Caco-2 (cell line): ENCODE measurements at regions not wholly inside any gene's neighbourhood (a gene's known extent, or its start where the extent isn't known, plus 50 kb on each side); places are given as distances from the start of the nearest gene placed in this dataset.

Experiments used
- BruUV-seq: library from RNA; stranded (reverse); fragments of 400-500 nt; replicated peaks from 2 replicates; lab custom pipeline; 2021; lab: Mats Ljungman, UMichigan
- CTCF ChIA-PET: fragments of 300-600 bp; sonication (Branson Sonifier 250); formaldehyde crosslinking; loops from one replicate; lab custom pipeline; 2022; ENCODE audit warnings: antibody characterized with exemption; lab: Charles Lee
- POLR2A ChIA-PET: fragments of 300-600 bp; sonication (Branson Sonifier 250); formaldehyde crosslinking; loops from one replicate; lab custom pipeline; 2022; ENCODE audit warnings: antibody characterized with exemption; lab: Charles Lee
- DNase-seq, 2 experiments: peaks; one replicate each; pipeline versions ENCODE4 v3.0.0 to v3.0.0-alpha.2; 2020 to 2022
- H3K27me3 ChIP-seq: replicated peaks from 2 replicates; pipeline ENCODE4 v1.6.0; 2011; ENCODE audit warnings: low read length; ENCODE audit not compliant: control insufficient read depth, insufficient read depth
- H3K36me3 ChIP-seq: 2 replicates; pipeline ENCODE4 v1.5.1; 2011; ENCODE audit warnings: low read length; ENCODE audit not compliant: control insufficient read depth, insufficient read depth
- H3K4me1 ChIP-seq: fragments of 250-450 bp; sonication (Bioruptor Pico); 2 replicates; pipeline ENCODE4 v1.5.1; 2020; ENCODE audit warnings: mild to moderate bottlenecking
- H3K4me3 ChIP-seq: 2 replicates; pipeline ENCODE4 v1.5.1; 2011; ENCODE audit warnings: low read depth, mild to moderate bottlenecking, control low read depth, low read length
- H3K9me3 ChIP-seq: fragments of 250-450 bp; sonication (Bioruptor Pico); 2 replicates; pipeline ENCODE4 v1.5.1; 2020; ENCODE audit warnings: mild to moderate bottlenecking, moderate library complexity
- H3K27ac Mint-ChIP-seq: one replicate; pipeline ENCODE4 v1.8.0; 2022; ENCODE audit warnings: mixed read lengths; ENCODE audit not compliant: unreplicated experiment
- H3K27me3 Mint-ChIP-seq: one replicate; pipeline ENCODE4 v1.8.0; 2022; ENCODE audit warnings: mixed read lengths; ENCODE audit not compliant: insufficient read depth, unreplicated experiment
- H3K36me3 Mint-ChIP-seq: one replicate; pipeline ENCODE4 v1.8.0; 2022; ENCODE audit warnings: mild to moderate bottlenecking, mixed read lengths; ENCODE audit not compliant: insufficient read depth, unreplicated experiment
- H3K4me1 Mint-ChIP-seq: one replicate; pipeline ENCODE4 v1.8.0; 2022; ENCODE audit warnings: low read depth, mixed read lengths; ENCODE audit not compliant: unreplicated experiment
- H3K4me3 Mint-ChIP-seq: one replicate; pipeline ENCODE4 v1.8.0; 2022; ENCODE audit warnings: mild to moderate bottlenecking, moderate library complexity, mixed read lengths; ENCODE audit not compliant: unreplicated experiment
- H3K9me3 Mint-ChIP-seq: one replicate; pipeline ENCODE4 v1.8.0; 2022; ENCODE audit warnings: mixed read lengths; ENCODE audit not compliant: unreplicated experiment
- intact Hi-C: fragments of 100-400 bp; cut with micrococcal nuclease; formaldehyde crosslinking; loops from one replicate; pipeline ENCODE4 v1.10.0; 2022; ENCODE audit not compliant: unreplicated experiment
- TF ChIP-seq, protein P1 (sequence below), 2 experiments: fragments of 200-600 bp in 1 of 2; IDR thresholded peaks; 1 replicate in 1 of 2; 2 replicates in 1 of 2; pipeline versions ENCODE4 v1.5.1 to v1.8.0; 2011 to 2022; ENCODE audit warnings: antibody characterized with exemption in 1 of 2, control low read depth in 1 of 2, inconsistent platforms in 1 of 2, low read depth in 1 of 2, low read length in 1 of 2, mild to moderate bottlenecking in 1 of 2, moderate library complexity in 1 of 2; ENCODE audit not compliant: insufficient read depth in 1 of 2, severe bottlenecking in 1 of 2, unreplicated experiment in 1 of 2

DNA sequence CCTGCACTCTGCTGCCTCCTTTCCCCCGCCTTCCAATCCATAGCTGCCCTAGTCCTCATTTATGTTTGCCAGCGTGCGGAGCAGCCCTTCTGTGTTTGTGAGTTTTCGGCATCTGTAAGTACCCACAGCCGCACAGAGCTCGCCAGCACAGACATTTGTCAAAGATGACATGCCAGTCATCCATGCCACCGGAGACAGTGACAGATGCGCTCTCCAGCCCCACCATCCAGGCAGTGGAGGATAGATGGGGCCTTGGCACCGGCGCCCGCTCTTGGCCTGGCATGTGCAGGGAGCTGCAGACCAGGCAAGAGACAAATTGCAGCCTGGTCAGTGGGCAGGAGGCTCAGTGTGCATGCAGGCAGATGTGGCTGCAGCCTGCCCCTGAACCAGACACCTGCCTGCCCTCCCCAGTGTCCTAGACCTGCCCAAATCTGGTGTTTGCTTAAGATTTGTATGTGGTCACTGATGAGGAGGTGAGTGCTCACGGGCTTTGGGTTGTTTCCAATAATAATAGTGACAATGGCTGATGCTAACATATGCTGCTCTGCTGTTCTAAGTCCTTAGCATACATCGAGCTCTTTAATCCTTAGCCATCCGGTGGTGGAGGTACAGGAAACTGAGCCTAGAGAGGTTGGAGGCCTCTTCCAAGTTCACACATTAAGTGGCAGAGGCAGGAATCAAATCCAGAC, 78.1 kb downstream of the UNC5CL start:
- no peaks in the 10 kb centered on the region for H3K27me3 ChIP-seq
- POLR2A ChIA-PET: no interaction called here
- H3K27me3 Mint-ChIP-seq: no peaks in the 10 kb centered on the region
- peaks cover 35% of the 10 kb centered on the region for H3K4me1 ChIP-seq
- no peak overlapping the region for H3K27ac Mint-ChIP-seq
- peaks cover 31% of the 10 kb centered on the region for H3K4me1 Mint-ChIP-seq
- no peaks in the 10 kb centered on the region for H3K9me3 Mint-ChIP-seq
- CTCF ChIA-PET: no interaction called here
- H3K4me3 Mint-ChIP-seq: no peak overlapping the region
- intact Hi-C loops: no loop called here
- H3K9me3 ChIP-seq: no peaks in the 10 kb centered on the region
- no peak for DNase-seq
- TF ChIP-seq, protein P1, sequence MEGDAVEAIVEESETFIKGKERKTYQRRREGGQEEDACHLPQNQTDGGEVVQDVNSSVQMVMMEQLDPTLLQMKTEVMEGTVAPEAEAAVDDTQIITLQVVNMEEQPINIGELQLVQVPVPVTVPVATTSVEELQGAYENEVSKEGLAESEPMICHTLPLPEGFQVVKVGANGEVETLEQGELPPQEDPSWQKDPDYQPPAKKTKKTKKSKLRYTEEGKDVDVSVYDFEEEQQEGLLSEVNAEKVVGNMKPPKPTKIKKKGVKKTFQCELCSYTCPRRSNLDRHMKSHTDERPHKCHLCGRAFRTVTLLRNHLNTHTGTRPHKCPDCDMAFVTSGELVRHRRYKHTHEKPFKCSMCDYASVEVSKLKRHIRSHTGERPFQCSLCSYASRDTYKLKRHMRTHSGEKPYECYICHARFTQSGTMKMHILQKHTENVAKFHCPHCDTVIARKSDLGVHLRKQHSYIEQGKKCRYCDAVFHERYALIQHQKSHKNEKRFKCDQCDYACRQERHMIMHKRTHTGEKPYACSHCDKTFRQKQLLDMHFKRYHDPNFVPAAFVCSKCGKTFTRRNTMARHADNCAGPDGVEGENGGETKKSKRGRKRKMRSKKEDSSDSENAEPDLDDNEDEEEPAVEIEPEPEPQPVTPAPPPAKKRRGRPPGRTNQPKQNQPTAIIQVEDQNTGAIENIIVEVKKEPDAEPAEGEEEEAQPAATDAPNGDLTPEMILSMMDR (IDR thresholded peaks at IDR 0.05; ENCODE audit: insufficient read depth in 1 of 2, low read depth in 1 of 2, low read length in 1 of 2, severe bottlenecking in 1 of 2, unreplicated experiment in 1 of 2): no peak
- H3K36me3 Mint-ChIP-seq: no peaks in the 10 kb centered on the region
- H3K36me3 ChIP-seq: no peaks in the 10 kb centered on the region
- H3K4me3 ChIP-seq: no peak overlapping the region
- BruUV-seq: no TSS peak

DNA sequence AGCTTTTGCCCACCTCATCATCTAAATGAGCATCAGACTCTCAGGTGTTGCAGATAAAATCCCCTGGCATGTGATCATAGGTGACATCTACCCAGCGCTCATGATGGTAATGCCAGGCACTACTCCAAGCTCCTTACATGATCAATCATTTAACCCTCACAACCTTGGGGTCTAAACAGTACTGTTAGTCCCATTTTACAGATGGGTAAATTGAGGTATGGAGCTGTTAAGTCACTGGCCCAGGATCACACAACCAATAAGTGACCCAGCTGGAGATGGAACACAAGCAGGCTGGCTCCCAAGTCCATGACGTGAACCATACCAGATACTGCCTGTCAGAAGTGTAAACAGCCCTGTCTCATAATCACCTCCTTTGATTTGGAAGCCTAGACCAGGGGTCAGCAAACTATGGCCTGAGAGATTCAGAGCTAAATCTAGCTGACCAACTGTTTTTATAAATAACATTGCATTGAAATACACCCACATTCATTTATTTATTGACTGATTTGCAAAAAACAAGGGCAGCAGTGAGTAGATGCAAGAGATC, 79.2 kb downstream of the UNC5CL start:
- no TSS peak for BruUV-seq
- Mint-ChIP-seq H3K27me3 (no peaks in the 10 kb centered on the region), H3K27ac (peak overlapping the region; percentile 63)

DNA sequence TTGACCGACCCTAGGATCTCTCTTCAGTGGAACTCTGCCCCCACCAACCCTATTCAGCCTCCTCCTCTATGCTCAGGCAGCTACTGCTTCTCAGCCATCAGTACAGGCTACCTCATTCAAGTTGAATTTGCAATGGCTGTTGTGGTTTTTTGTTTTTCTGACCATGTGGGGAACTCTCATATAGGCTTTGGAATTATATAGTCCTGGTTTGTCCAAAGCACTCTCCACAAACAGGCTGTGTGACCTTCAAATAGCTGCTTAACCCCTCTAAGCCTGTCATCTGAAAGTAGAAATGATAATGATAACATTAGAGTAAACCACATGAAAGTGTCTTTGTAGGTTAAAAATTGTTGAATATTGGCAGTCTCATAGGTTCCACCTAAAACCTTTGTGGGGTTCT, 80.3 kb downstream of the UNC5CL start:
- BruUV-seq: no TSS peak
- Mint-ChIP-seq H3K4me3 (no peak overlapping the region), H3K4me1 (peaks cover 31% of the 10 kb centered on the region), H3K36me3 (no peaks in the 10 kb centered on the region), H3K9me3 (no peaks in the 10 kb centered on the region), H3K27me3 (no peaks in the 10 kb centered on the region), H3K27ac (peak overlapping the region; percentile 63)
- peaks cover 35% of the 10 kb centered on the region for H3K4me1 ChIP-seq
- H3K36me3 ChIP-seq: no peaks in the 10 kb centered on the region
- H3K27me3 ChIP-seq: no peaks in the 10 kb centered on the region
- POLR2A ChIA-PET: interaction anchor here (1.3 to 1.4 kb wide), 2 partner anchors 39 to 114 kb away, joined by 3 to 5 read pairs; partner anchors contain the start of gene NFYA
- TF ChIP-seq, protein P1 (IDR thresholded peaks at IDR 0.05; ENCODE audit: insufficient read depth in 1 of 2, low read depth in 1 of 2, low read length in 1 of 2, severe bottlenecking in 1 of 2, unreplicated experiment in 1 of 2): no peak
- H3K4me3 ChIP-seq: no peak overlapping the region
- intact Hi-C loops: loop anchor here (2.0 kb wide), 1 partner anchor 38 kb away; no protein-coding TSS in a partner anchor
- no peak for DNase-seq
- no peaks in the 10 kb centered on the region for H3K9me3 ChIP-seq
- CTCF ChIA-PET: interaction anchor here (1.1 kb wide), 1 partner anchor 41 kb away, joined by 3 read pairs; no protein-coding TSS in a partner anchor

More for the DNA sequence above, 79.2 kb downstream of the UNC5CL start:
- Histone ChIP-seq H3K27me3 (no peaks in the 10 kb centered on the region), H3K4me3 (no peak overlapping the region), H3K9me3 (no peaks in the 10 kb centered on the region), H3K36me3 (no peaks in the 10 kb centered on the region), H3K4me1 (peaks cover 35% of the 10 kb centered on the region)
- H3K4me1 Mint-ChIP-seq: peaks cover 31% of the 10 kb centered on the region
- ChIA-PET POLR2A (no interaction called here), CTCF (no interaction called here)
- H3K9me3 Mint-ChIP-seq: no peaks in the 10 kb centered on the region
- TF ChIP-seq, protein P1 (IDR thresholded peaks at IDR 0.05; ENCODE audit: insufficient read depth in 1 of 2, low read depth in 1 of 2, low read length in 1 of 2, severe bottlenecking in 1 of 2, unreplicated experiment in 1 of 2): no peak
- H3K36me3 Mint-ChIP-seq: no peaks in the 10 kb centered on the region
- no peak for DNase-seq
- intact Hi-C loops: loop anchor here (2.0 kb wide), 1 partner anchor 37 kb away; no protein-coding TSS in a partner anchor
- no peak overlapping the region for H3K4me3 Mint-ChIP-seq
